B cell (primary cell): ENCODE measurements at regions not wholly inside any gene's neighbourhood (a gene's known extent, or its start where the extent isn't known, plus 50 kb on each side); places are given as distances from the start of the nearest gene placed in this dataset.

Experiments
- EZH2 ChIP-seq: IDR thresholded peaks from 2 replicates; pipeline ENCODE4 v1.6.1; 2012; ENCODE audit warnings: borderline replicate concordance, low read depth, mild to moderate bottlenecking, moderate library complexity, low read length; ENCODE audit not compliant: insufficient read depth, poor library complexity, severe bottlenecking
- TF ChIP-seq, protein P1 (sequence below): fragments of 200-600 bp; IDR thresholded peaks from one replicate; pipeline ENCODE4 v1.8.0; 2022; ENCODE audit warnings: antibody characterized with exemption, mild to moderate bottlenecking

DNA sequence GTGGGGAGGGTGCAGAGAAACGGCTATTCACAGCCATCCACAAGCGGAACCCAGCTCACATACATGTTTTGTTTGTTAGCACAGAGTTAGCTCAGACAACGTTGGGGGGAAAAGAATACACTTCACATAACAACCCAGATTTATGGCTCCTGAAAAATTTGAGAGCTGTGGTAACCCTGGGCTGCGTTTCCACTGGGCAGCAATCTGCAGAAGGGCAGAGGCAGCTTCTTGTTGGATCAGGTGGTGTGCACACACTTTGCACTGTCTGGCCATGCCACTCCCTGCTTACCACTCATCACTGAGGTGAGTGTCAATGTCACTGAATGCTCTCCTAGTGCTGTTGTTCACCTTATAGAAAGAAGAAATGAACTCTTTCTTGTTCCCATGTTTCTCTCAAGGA is 299.8 kb upstream of the SOX14 start:
- TF ChIP-seq, protein P1, sequence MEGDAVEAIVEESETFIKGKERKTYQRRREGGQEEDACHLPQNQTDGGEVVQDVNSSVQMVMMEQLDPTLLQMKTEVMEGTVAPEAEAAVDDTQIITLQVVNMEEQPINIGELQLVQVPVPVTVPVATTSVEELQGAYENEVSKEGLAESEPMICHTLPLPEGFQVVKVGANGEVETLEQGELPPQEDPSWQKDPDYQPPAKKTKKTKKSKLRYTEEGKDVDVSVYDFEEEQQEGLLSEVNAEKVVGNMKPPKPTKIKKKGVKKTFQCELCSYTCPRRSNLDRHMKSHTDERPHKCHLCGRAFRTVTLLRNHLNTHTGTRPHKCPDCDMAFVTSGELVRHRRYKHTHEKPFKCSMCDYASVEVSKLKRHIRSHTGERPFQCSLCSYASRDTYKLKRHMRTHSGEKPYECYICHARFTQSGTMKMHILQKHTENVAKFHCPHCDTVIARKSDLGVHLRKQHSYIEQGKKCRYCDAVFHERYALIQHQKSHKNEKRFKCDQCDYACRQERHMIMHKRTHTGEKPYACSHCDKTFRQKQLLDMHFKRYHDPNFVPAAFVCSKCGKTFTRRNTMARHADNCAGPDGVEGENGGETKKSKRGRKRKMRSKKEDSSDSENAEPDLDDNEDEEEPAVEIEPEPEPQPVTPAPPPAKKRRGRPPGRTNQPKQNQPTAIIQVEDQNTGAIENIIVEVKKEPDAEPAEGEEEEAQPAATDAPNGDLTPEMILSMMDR, result no peak
- TF ChIP-seq EZH2, result no peak
